CD1c-positive myeloid dendritic cell (primary cell): ENCODE measurements at regions not wholly inside any gene's neighbourhood (a gene's known extent, or its start where the extent isn't known, plus 50 kb on each side); places are given as distances from the start of the nearest gene placed in this dataset.
"Not testable (repeated sequence)": the region's sequence is repeated elsewhere in the genome, so short reads cannot be mapped to it uniquely, and the experiment has no call there.

Experiments
- DNase-seq: peaks from one replicate; pipeline ENCODE4 v3.0.0-alpha.2; 2016; ENCODE audit errors: extremely low spot score

DNA sequence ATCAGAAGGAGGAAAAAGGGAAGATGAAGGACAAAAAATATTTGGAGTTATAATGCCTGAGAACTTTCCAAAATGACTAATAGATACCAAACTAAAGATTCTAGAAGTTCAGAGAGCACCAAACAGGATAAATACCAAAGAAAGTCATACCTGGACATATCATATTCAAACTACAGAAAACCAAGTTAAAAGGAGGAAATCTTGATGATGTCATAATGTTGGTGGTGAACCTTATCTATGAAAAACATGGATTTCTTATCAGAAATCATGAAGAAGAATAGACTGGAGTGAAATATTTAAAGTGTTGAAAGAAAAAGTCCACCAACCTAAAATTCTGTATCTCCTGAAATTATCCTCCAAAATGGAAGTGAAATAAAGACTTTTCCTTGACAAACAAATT is 389.2 kb downstream of the JRKL start:
- DNase-seq: no peak

DNA sequence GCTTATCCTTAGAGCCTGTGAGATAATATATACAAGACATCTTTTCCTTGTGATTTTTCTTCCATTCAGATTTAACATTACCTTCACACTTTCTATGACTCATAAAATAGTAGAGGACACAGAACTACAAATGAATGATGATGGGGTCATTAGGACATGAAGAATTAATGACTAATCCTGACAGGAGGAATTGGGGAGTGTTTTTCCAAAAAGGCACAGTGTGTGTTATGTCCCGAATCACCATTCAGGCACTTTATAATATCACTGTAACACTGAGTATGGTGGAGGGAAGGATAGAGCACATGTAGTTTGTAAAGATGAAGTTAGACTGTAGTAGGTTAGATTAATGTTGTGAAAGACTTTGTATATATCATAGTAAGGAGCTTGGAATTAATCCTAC is 391.3 kb downstream of the JRKL start:
- no peak for DNase-seq

GRCh38 chr11:96782632-96783031 is 392.8 kb downstream of the JRKL start:
- no peak for DNase-seq

DNA sequence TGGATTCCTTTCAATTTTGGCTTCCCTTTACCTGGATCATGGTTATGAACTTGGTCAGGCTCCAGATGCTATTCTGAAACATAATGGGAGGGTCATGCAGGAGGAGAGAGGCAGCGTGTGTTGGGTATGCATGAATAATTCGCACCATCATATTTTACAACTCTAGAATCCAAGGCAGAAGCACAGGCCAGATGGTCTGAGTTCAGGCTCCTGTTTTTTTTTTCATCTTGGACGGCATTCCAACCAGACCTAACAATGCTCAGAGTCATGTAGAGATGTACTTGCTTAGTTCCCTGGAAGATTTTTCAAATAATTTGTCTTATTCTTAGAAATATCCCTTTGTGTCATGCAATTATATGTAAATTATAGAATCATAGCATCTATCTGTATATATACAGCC is 393.5 kb downstream of the JRKL start:
- DNase-seq: no peak

GRCh38 chr11:96785073-96785472 is 395.3 kb downstream of the JRKL start:
- DNase-seq: no peak

DNA sequence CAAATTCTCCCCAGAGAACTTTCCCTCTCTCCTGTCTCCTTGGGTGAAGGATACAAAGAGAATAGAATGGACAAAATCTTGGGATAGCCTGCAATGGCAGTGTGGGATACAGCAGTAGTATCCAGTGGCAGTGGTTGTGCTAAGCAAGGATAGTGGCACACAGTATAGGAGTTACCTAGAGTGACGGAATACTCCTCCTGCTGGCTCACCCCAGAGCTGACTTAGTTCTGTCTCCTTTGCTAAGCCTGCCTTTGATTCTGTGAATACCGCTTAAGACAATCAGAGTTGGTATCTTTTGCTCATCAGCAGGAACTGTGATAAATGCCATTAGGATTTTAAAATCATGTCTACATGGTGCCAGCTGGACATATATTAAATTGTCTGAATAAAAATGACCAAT is 404.3 kb downstream of the JRKL start:
- DNase-seq: no peak

DNA sequence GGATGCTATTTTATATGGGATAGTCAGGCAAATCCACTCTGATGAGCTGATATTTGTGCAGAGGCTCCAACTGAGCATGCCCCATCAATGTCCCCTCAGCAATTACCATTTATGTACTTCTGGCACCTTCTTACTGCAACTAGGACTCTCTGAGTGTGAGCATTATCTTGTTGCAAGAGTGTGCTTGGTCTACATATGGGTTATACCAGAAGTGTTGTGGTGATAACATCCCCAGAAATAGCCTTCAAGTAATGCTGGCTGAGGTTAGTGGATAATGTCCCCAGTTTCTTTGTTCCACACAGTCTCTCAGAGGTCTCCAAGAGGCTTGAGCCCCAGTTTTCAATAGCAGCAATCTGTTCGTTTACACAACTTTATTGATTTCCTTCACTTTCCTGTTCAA is 408.6 kb downstream of the JRKL start:
- DNase-seq: no peak

- no peak for DNase-seq
These were observed 425.4 kb downstream of the JRKL start for GRCh38 chr11:96815236-96815635.

DNA sequence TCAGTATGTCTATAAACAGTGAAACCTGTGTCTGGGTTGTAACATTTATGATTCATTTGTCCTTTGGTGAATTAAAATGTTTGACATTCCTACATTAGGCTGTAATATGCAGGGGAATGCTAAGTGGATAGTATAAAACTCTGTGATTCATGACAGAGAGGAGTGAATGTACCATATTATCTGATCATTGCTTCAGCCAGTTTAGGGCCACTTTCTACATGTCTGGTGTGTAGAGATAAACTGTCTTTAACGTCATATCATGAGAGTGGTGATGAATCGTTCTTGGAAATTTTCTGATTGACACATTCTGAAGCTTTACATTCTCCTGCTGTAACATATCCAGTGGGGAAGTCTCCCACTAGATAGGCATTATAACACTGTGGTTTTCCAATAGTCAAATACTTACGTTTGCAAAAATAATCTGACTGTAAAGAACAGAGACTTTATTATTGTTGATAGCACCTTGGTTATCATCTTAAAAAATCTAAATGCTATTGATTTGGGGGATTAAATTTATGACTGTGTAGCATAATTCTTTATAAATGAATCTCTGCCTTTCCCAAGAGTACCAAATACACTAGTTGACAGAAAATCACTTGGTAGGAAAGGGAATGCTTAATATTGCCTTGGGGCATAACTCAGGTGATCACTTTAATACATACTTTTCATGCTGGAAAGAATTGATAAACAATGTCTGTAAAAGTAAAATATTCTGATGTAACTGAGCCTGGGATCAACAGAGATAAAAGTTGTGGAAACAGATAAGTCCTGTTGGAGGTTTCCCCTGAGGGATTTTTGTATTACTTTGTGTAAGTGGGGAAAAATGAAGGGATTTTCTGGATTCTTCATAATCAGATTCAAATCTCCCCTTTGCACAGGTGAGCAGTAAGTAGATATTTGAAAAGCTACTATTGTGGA is 427.9 kb downstream of the JRKL start:
- DNase-seq: no peak

GRCh38 chr11:96827164-96827563 is 437.4 kb downstream of the JRKL start:
- no peak for DNase-seq

- no peak for DNase-seq
These were observed 452.0 kb downstream of the JRKL start for GRCh38 chr11:96841792-96842191.

- no peak for DNase-seq
These were observed 452.9 kb downstream of the JRKL start for GRCh38 chr11:96842731-96843130.

GRCh38 chr11:96854425-96854824 is 464.6 kb downstream of the JRKL start:
- no peak for DNase-seq

DNA sequence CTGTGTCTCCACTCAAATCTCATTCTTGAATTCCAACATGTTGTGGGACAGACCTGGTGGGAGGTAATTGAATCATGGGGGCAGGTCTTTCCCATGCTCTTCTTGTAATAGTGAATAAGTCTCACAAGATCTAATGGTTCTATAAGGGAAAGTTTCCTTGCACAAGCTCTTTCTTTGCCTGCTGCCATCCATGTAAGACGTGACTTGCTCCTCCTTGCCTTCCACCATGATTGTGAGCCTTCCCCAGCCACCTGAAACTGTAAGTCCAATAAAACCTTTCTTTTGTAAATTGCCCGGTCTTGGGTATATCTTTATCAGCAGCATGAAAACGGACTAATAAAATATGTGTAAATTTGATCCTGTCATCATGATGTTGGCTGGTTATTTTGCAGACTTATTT is 471.9 kb downstream of the JRKL start:
- DNase-seq: not testable (repeated sequence)

DNA sequence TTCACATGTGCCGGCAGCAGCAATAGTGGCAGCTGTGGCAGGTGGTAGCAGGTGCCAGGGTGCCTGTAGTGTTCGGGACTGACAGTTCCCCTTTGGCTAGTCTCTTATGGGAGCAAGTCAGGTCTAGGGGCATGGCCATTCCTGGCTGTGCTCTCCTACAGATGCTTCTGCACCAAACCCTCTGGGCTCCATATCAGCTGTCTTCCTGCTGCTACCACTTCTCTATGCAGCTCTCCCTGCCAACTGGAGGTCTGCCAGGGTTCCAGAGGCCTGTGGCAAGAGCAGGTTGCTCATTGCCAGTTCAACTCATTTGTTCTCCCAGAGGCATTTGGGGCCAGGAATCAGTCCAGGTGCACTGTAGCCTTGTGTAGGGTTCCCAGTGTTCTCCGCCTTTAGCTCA is 473.7 kb downstream of the JRKL start:
- no peak for DNase-seq

- no peak for DNase-seq
These were observed 475.2 kb downstream of the JRKL start for GRCh38 chr11:96865020-96865419.

GRCh38 chr11:96869207-96869606 is 479.4 kb downstream of the JRKL start:
- no peak for DNase-seq

DNA sequence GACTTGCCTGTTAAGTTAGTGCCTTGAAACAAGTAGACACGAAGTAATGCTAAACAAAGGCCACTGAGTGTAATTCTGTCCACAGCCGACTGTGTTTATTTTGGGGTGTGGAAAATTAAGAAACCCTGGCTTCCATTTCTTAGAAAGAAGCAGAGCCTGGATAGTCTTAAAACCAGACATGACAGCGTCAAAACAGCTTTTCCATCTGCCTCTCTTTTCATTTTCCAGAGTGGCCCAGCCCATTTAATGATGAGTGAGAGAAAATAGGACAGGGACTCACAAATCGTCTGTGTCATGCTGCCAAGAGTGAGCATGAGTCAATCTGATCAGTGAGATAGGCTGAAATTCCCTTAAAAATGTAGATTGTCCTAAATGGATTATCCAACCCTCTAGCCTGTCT is 485.9 kb downstream of the JRKL start:
- no peak for DNase-seq

DNA sequence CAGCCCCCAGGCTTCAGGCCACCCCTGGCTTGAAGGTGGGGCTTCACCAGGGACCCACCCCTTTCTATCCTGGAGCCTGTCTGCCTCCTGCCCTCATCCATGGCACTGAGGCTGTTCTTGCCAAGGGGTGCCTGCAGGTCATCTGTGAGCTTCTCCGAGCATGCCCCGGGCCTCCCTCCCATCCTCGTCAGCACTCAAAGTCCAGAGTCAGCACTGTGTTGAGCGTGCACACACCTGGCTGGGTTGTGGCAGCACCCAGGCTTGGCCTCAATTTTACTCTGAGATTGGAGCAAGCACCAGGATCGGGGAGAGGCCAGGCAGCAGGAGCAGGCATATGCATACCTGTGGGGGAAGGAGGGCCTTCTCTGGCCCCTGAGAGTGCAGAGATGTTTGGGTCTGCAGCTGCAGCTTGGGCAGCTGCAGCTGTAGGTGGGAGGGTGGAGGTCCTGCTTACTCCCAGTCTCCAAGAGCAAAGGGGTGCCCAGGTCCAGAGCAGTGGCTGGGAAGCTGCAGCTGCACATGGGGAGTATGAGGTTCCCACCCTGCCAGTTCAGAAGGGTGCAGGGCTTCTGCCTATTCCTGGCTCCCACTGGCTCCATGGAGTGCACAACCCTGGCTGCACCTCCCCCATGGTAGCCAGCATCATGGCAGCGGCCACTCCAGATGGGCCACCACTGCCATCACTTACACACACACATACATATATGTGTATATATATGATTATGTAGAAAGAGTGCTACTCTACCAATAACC is 488.7 kb downstream of the JRKL start:
- no peak for DNase-seq

DNA sequence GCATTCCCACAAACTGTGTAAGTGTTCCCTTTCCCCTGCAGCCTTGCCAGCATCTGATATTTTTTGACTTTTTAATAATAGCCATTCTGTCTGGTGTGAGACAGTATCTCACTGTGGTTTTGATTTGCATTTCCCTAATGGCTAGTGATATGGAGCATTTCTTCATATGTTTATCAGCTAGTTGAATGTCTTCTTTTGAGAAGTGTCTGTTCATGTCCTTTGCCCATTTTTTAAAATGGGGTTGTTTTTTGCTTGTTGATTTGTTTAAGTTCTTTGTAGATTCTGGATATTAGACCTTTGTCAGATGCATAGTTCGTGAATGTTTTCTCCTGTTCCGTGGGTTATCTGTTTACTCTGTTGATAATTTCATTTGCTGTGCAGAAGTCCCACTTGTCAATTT is 492.8 kb downstream of the JRKL start:
- not testable (repeated sequence) for DNase-seq

DNA sequence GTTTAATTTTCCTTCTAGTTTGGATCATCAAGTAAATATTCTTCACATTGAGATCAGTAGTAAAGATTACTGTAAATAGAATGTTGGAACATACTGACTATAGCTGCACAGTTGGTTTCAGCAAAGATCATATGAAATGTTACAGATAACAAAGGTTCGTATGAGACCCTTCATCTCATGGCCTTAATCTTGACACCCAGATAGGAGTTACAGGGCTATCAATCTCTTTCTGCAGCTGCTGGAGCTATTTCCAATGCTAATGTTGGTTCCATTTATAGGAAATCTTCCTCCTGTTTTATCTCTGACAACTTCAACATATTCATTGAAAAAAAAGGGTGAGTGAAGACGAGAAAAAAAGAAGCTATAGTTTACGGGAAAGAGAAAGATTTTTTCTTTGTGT is 495.6 kb downstream of the JRKL start:
- no peak for DNase-seq

DNA sequence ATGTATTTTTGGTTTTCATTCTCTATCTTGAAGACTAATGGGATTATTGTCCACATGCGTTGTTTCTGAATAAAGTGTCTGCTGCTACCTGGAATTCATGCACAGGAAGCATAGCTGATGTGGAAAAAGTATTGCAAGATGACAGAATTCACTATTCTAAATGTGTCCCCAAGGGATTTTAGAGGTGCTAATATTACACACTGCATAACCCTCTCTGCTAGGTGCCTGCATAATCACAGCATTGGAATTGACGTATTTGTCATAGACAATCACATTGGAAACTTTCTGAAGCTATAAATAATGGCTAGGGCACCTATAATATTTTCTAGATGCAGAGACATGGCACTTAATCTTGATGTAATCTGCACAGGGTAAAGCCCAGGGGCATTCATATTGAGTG is 496.1 kb downstream of the JRKL start:
- DNase-seq: no peak

DNA sequence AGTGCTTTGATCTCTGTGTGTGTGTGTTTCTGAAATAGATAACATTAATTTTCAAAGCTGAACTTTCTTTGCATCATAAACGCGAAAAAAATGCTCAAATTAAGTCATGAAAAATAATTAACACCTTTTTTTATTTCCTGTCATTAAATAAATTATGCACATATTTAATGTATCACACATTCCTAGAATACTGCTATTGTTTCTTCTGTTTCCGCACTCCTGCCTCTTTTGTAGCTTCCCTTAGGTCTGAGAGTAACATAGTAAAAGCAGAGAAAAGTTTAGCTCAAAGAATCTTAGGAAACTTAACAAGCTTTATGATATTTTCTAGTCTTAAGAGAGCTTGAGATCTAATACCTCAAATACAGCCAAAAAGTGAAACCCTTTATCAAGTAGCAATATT is 504.2 kb downstream of the JRKL start:
- DNase-seq: no peak
